Osteocyte (in vitro differentiated cells): ENCODE measurements at regions not wholly inside any gene's neighbourhood (a gene's known extent, or its start where the extent isn't known, plus 50 kb on each side); places are given as distances from the start of the nearest gene placed in this dataset.

Source experiments
- DNase-seq: peaks from one replicate; pipeline ENCODE4 v3.0.0; 2021; ENCODE audit warnings: mixed read lengths; ENCODE audit not compliant: unreplicated experiment; ENCODE audit errors: extremely low spot score
- H3K27ac Mint-ChIP-seq: one replicate; pipeline ENCODE4 v1.8.0; 2021; ENCODE audit warnings: mild to moderate bottlenecking, mixed read lengths; ENCODE audit not compliant: unreplicated experiment
- H3K27me3 Mint-ChIP-seq: one replicate; pipeline ENCODE4 v1.8.0; 2021; ENCODE audit warnings: mixed read lengths; ENCODE audit not compliant: unreplicated experiment
- H3K36me3 Mint-ChIP-seq: one replicate; pipeline ENCODE4 v1.8.0; 2021; ENCODE audit warnings: mixed read lengths; ENCODE audit not compliant: unreplicated experiment
- H3K4me1 Mint-ChIP-seq: one replicate; pipeline ENCODE4 v1.8.0; 2021; ENCODE audit warnings: mixed read lengths; ENCODE audit not compliant: unreplicated experiment
- H3K4me3 Mint-ChIP-seq: one replicate; pipeline ENCODE4 v1.8.0; 2021; ENCODE audit warnings: mild to moderate bottlenecking, moderate library complexity, mixed read lengths; ENCODE audit not compliant: unreplicated experiment
- H3K9me3 Mint-ChIP-seq: one replicate; pipeline ENCODE4 v1.8.0; 2021; ENCODE audit warnings: mixed read lengths; ENCODE audit not compliant: unreplicated experiment
- TF ChIP-seq, protein P1 (sequence below): fragments of 200-600 bp; sonication (generic); IDR thresholded peaks from 2 replicates; pipeline ENCODE4 v1.5.0; 2021; ENCODE audit warnings: antibody characterized with exemption, mild to moderate bottlenecking, moderate library complexity

DNA sequence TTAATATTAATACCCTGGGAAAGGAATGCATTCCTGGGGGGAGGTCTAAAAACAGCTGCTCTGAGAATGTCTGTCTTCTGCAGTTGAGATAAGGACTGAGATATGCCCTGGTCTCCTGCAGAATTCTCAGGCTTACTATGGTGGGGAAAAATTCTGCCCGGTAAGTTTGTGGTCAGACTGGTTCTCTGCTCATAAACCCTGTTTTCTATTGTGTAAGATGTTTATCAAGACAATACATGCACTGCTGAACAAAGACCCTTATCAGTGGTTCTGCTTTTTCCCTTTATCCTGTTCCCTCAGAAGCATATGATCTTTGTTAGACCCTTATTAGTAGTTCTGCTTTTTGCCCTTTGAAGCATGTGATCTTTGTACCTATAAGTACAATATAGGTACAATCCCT, 494.6 kb downstream of the CNTN6 start:
- no peak for DNase-seq
- Mint-ChIP-seq H3K36me3 (peaks cover 2% of the 10 kb centered on the region), H3K4me1 (peaks cover 6% of the 10 kb centered on the region), H3K9me3 (peaks cover 66% of the 10 kb centered on the region), H3K27ac (no peak overlapping the region), H3K27me3 (no peaks in the 10 kb centered on the region), H3K4me3 (no peak overlapping the region)
- TF ChIP-seq, protein P1, sequence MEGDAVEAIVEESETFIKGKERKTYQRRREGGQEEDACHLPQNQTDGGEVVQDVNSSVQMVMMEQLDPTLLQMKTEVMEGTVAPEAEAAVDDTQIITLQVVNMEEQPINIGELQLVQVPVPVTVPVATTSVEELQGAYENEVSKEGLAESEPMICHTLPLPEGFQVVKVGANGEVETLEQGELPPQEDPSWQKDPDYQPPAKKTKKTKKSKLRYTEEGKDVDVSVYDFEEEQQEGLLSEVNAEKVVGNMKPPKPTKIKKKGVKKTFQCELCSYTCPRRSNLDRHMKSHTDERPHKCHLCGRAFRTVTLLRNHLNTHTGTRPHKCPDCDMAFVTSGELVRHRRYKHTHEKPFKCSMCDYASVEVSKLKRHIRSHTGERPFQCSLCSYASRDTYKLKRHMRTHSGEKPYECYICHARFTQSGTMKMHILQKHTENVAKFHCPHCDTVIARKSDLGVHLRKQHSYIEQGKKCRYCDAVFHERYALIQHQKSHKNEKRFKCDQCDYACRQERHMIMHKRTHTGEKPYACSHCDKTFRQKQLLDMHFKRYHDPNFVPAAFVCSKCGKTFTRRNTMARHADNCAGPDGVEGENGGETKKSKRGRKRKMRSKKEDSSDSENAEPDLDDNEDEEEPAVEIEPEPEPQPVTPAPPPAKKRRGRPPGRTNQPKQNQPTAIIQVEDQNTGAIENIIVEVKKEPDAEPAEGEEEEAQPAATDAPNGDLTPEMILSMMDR = no peak

DNA sequence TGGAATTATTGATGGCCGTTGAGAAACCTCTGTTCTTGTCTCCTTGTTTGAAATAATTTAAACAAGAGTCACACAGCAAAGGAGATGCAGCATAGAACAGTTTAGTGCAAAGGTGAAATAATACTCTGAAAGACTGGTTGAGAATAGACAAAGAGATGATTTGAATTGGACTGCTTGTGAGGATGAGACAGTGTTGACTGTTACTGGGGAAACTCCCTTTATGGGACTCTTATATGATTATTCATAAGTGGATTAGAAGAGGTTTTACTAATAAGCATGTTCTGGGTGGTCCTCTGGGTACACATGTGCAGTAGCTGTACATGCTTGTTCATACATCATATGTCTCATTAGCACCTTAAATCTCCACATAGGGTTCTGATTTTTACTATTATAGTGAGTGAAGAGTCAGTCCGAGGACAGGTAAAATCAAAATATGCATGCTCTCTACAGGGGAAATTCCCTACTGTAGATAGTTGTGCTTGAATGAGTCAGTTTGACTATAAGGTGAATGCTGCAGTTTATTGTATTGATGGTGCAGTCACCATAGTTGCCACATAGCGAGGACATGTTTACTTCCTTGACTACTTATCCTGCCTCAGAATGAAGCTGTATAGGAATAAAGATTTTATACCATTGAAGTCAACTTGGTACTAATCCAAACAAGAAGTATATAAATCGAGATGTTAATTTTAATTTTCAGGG, 498.7 kb downstream of the CNTN6 start:
- Mint-ChIP-seq H3K27me3 (no peaks in the 10 kb centered on the region), H3K9me3 (peaks cover 43% of the 10 kb centered on the region), H3K27ac (no peak overlapping the region), H3K4me1 (peaks cover 4% of the 10 kb centered on the region), H3K36me3 (peaks cover 3% of the 10 kb centered on the region), H3K4me3 (no peak overlapping the region)
- TF ChIP-seq, protein P1 = no peak
- no peak for DNase-seq

DNA sequence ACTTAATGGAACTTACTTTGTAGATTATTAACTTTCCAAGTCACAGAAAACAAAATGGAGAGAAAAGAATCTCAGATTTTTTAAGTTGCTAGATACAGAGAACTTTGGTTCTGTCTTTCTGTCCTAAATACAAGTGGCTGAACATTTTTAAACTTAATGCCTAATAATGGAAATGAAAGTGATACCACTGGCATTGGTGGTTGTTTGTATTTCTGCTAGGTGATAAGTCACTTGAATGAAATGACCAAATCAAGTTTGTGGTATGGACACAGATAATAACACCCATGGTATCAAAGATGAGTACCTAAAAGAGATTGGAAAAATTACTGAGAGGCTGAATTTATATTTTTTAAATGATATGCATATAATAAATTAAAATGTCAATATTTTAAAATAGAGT, 502.1 kb downstream of the CNTN6 start:
- DNase-seq = no peak
- no peaks in the 10 kb centered on the region for H3K27me3 Mint-ChIP-seq
- peaks cover 11% of the 10 kb centered on the region for H3K4me1 Mint-ChIP-seq
- peaks cover 5% of the 10 kb centered on the region for H3K36me3 Mint-ChIP-seq
- H3K4me3 Mint-ChIP-seq = no peak overlapping the region
- TF ChIP-seq, protein P1 = no peak
- H3K9me3 Mint-ChIP-seq = peaks cover 14% of the 10 kb centered on the region
- H3K27ac Mint-ChIP-seq = no peak overlapping the region

DNA sequence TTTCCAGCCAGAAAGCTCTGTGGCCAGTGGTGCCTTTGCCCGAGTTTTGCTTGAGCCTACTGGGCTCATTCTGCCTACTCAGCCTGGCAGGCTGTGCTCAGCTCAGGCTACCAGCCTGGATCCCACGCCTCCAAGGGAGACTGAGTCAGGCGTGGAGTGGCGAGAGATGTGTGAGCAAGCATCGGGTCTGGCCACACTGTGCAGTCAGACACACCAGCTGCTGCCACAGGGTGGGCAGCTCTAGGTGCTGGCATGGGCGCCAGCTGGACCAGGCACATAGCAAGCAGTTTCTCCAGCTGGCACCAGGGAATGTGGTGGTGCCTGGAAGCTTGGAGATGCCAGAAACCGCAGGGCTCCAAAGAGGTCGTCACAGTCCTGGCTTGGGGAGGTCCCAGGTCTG, 498.5 kb upstream of the CNTN4 start:
- H3K4me3 Mint-ChIP-seq = no peak overlapping the region
- no peaks in the 10 kb centered on the region for H3K27me3 Mint-ChIP-seq
- TF ChIP-seq, protein P1 = no peak
- peaks cover 11% of the 10 kb centered on the region for H3K4me1 Mint-ChIP-seq
- no peak overlapping the region for H3K27ac Mint-ChIP-seq
- H3K9me3 Mint-ChIP-seq = peaks cover 3% of the 10 kb centered on the region
- peaks cover 2% of the 10 kb centered on the region for H3K36me3 Mint-ChIP-seq
- DNase-seq = no peak

DNA sequence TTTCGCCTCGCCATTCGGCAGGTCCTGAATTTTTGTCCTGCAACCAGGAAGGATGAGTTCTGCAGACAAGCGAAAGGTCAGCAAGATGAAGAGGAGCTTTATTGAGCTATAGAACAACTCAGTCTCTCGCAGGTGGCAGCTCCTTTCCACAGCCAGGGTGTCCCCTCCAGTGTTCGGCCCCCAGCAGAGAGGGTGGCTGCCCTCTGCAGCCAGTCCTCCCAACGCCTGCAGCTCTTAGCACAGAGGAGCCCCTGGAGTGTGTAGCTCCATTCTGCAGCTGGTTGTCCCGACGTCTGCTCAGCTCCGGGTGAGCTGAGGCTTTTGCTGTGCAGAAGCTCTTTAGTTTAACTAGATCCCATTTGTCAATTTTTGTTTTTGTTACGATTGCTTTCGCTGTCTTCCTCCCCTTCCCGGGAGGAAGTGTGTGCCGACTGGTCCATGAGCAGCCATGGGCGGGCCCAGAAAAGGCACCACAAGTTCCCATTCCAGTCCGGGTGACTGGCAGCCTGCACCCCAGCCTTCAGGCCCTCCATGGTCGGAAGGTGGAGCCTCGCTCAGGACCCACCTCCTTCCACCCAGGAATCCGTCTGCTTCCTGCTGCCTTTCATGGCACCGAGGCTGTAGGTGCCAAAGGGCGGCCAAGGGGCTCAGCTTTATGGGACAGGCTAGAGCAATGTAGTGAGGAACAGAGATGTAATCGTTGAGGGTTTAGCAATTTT, 497.8 kb upstream of the CNTN4 start:
- DNase-seq = no peak
- H3K27ac Mint-ChIP-seq = no peak overlapping the region
- peaks cover 3% of the 10 kb centered on the region for H3K9me3 Mint-ChIP-seq
- no peaks in the 10 kb centered on the region for H3K27me3 Mint-ChIP-seq
- TF ChIP-seq, protein P1 = no peak
- H3K36me3 Mint-ChIP-seq = peaks cover 2% of the 10 kb centered on the region
- peaks cover 10% of the 10 kb centered on the region for H3K4me1 Mint-ChIP-seq
- H3K4me3 Mint-ChIP-seq = no peak overlapping the region
